ENCODE measurements at regions not wholly inside any gene's neighbourhood (a gene's known extent, or its start where the extent isn't known, plus 50 kb on each side); places are given as distances from the start of the nearest gene placed in this dataset.
"Not testable (repeated sequence)": the region's sequence is repeated elsewhere in the genome, so short reads cannot be mapped to it uniquely, and the experiment has no call there.

DNA sequence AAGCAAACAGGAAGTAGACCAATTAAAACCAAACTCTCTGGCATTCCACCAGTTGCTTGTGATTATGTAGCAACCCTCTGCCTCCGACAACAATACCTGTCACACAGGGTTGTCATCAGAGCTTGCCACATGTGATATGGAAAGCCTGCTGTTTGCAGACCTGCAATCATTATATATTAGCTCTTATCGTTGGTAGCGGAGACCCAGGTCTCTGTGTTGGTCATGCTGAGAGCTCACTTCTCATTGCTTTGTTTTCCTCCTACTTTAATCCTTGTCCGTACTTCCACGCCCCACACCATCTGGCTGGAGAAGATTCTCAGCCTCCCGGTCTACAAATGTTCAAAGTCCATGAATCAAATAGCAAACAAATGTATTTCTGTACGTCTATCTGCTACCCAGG, 4225.6 kb upstream of the OR11H1 start:
- intact Hi-C loops (cut with micrococcal nuclease; ENCODE audit: unreplicated experiment); H3K4me1 ChIP-seq (ENCODE audit: insufficient read depth, low read length): not testable (repeated sequence)

DNA sequence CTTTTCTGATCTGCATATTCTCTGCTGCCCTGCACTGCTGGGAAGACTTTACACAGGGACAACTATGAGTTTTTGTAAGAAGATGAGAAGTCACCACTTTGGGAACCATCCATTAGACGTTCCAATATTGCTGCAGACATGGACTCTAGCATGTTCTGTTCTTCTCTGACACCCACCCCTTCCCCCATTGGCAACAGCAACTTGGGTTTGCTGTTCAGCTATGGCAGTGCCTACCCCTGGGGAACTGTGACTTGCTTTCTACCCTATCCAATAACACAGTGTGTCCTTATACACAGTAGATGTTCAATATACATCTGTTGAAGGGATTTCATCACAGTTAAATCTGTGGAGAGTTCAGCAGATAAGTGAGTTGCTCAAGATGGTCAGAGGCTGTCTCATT, 4225.1 kb upstream of the OR11H1 start:
- H3K9me3 ChIP-seq (ENCODE audit: low read length): peaks cover 78% of the 10 kb centered on the region
- H3K9ac ChIP-seq (ENCODE audit: insufficient read depth, low read depth, low read length); H2AFZ ChIP-seq (ENCODE audit: low read length); H4K20me1 ChIP-seq (ENCODE audit: insufficient read depth, low read length); H3K36me3 ChIP-seq (replicated peaks in 1 of 2; ENCODE audit: control insufficient read depth in 1 of 2, insufficient read depth in 2 of 2, low read length in 2 of 2); intact Hi-C loops (cut with micrococcal nuclease; ENCODE audit: unreplicated experiment); H3K4me1 ChIP-seq (ENCODE audit: insufficient read depth, low read length); DNase-seq (ENCODE audit: low spot score); ATAC-seq; in situ Hi-C loops (cut with HindIII; ENCODE audit: extremely low pct_ligation_motif_present, low pct_unique_long_range_greater_than_20kb); BruUV-seq (replicated peaks); H3K27ac ChIP-seq (ENCODE audit: extremely low read length, insufficient read depth, low read length); H3K4me2 ChIP-seq (ENCODE audit: low read depth, low read length); POLR2A ChIA-PET; H3K27me3 ChIP-seq (ENCODE audit: control insufficient read depth in 1 of 2, insufficient read depth in 2 of 2, low read length in 2 of 2); FAIRE-seq; CTCF ChIA-PET (ENCODE audit: low intra/inter-chr PET ratio, low total read pairs); H3K79me2 ChIP-seq (ENCODE audit: insufficient read depth, low read length); H3K4me3 ChIP-seq (replicated peaks in 1 of 3; ENCODE audit: insufficient read depth in 1 of 3, low read depth in 2 of 3, low read length in 3 of 3): not testable (repeated sequence)
- WGBS (ENCODE audit: low lambda C conversion rate): 14% methylated on average over 1 of the region's 1 CpG

More for the DNA sequence above, 4225.6 kb upstream of the OR11H1 start:
- BruUV-seq (replicated peaks); H4K20me1 ChIP-seq (ENCODE audit: insufficient read depth, low read length); H3K9ac ChIP-seq (ENCODE audit: insufficient read depth, low read depth, low read length); H3K27me3 ChIP-seq (ENCODE audit: control insufficient read depth in 1 of 2, insufficient read depth in 2 of 2, low read length in 2 of 2); POLR2A ChIA-PET; FAIRE-seq; ATAC-seq; DNase-seq (ENCODE audit: low spot score); H3K4me3 ChIP-seq (replicated peaks in 1 of 3; ENCODE audit: insufficient read depth in 1 of 3, low read depth in 2 of 3, low read length in 3 of 3); in situ Hi-C loops (cut with HindIII; ENCODE audit: extremely low pct_ligation_motif_present, low pct_unique_long_range_greater_than_20kb); CTCF ChIA-PET (ENCODE audit: low intra/inter-chr PET ratio, low total read pairs); H3K27ac ChIP-seq (ENCODE audit: extremely low read length, insufficient read depth, low read length); H3K36me3 ChIP-seq (replicated peaks in 1 of 2; ENCODE audit: control insufficient read depth in 1 of 2, insufficient read depth in 2 of 2, low read length in 2 of 2); H3K79me2 ChIP-seq (ENCODE audit: insufficient read depth, low read length); H2AFZ ChIP-seq (ENCODE audit: low read length); H3K4me2 ChIP-seq (ENCODE audit: low read depth, low read length): not testable (repeated sequence)
- H3K9me3 ChIP-seq (ENCODE audit: low read length): peaks cover 79% of the 10 kb centered on the region
- WGBS (ENCODE audit: low lambda C conversion rate): 4% methylated on average over 6 of the region's 7 CpGs

DNA sequence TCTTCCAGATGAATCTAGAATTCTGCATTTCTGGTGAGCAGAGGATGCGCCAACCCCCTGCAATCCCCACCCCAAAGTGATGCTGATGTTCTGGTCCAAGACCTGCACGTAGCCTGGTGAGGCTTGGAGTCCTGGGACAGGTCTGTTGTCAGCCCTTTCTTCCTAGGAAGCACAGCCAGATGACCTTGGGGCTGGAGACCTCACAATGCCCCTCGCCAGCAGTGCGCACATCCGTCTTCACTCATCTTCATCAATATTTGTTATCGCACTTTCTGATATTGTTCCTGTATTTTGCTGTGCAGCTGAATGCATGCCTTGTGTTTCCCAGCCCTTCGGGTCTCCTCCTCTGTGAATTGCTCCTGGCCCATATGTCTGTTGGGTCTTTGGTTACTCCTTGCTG, 4222.8 kb upstream of the OR11H1 start:
- DNase-seq (ENCODE audit: low spot score); POLR2A ChIA-PET; ATAC-seq; H4K20me1 ChIP-seq (ENCODE audit: insufficient read depth, low read length); intact Hi-C loops (cut with micrococcal nuclease; ENCODE audit: unreplicated experiment); H3K79me2 ChIP-seq (ENCODE audit: insufficient read depth, low read length); FAIRE-seq; H3K4me2 ChIP-seq (ENCODE audit: low read depth, low read length); CTCF ChIA-PET (ENCODE audit: low intra/inter-chr PET ratio, low total read pairs); H3K4me1 ChIP-seq (ENCODE audit: insufficient read depth, low read length); BruUV-seq (replicated peaks); H3K9ac ChIP-seq (ENCODE audit: insufficient read depth, low read depth, low read length); H3K27ac ChIP-seq (ENCODE audit: extremely low read length, insufficient read depth, low read length); H2AFZ ChIP-seq (ENCODE audit: low read length); H3K36me3 ChIP-seq (replicated peaks in 1 of 2; ENCODE audit: control insufficient read depth in 1 of 2, insufficient read depth in 2 of 2, low read length in 2 of 2); H3K4me3 ChIP-seq (replicated peaks in 1 of 3; ENCODE audit: insufficient read depth in 1 of 3, low read depth in 2 of 3, low read length in 3 of 3); H3K27me3 ChIP-seq (ENCODE audit: control insufficient read depth in 1 of 2, insufficient read depth in 2 of 2, low read length in 2 of 2); in situ Hi-C loops (cut with HindIII; ENCODE audit: extremely low pct_ligation_motif_present, low pct_unique_long_range_greater_than_20kb): not testable (repeated sequence)
- peaks cover 84% of the 10 kb centered on the region for H3K9me3 ChIP-seq (ENCODE audit: low read length)
- WGBS (ENCODE audit: low lambda C conversion rate): 41% methylated on average over 7 of the region's 7 CpGs

DNA sequence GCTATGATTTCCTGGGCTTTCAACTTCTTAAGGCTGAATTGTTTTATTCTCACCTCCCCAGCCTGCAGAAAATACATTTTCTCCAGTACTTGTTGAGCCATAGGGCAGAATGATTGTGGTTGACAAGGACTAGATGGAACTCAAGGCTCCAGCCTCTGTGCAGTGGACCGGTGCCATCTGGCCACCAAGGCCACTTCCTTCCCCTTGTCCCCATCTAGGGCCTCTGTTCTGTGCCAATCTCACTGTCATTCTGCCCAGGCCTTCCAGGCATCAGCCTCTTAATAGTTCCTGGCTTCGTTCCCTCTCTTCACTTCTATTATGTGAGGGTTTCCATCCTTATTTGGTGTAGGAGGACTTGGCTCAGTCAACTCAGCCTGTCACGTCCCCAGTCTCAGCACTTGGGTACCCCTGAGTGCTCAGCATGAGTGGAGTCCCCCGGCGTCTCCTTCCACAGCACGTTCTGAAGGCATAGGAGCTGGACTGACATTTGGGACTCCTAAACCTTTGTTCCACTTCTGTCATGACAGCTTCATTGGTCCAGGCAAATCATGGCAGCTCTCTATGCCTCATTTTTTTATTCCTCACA, 4221.0 kb upstream of the OR11H1 start:
- H3K27me3 ChIP-seq (ENCODE audit: control insufficient read depth in 1 of 2, insufficient read depth in 2 of 2, low read length in 2 of 2); CTCF ChIA-PET (ENCODE audit: low intra/inter-chr PET ratio, low total read pairs); H3K4me2 ChIP-seq (ENCODE audit: low read depth, low read length); H2AFZ ChIP-seq (ENCODE audit: low read length); BruUV-seq (replicated peaks); H3K27ac ChIP-seq (ENCODE audit: extremely low read length, insufficient read depth, low read length); H3K9ac ChIP-seq (ENCODE audit: insufficient read depth, low read depth, low read length); intact Hi-C loops (cut with micrococcal nuclease; ENCODE audit: unreplicated experiment); H3K36me3 ChIP-seq (replicated peaks in 1 of 2; ENCODE audit: control insufficient read depth in 1 of 2, insufficient read depth in 2 of 2, low read length in 2 of 2); ATAC-seq; DNase-seq (ENCODE audit: low spot score); POLR2A ChIA-PET; H3K4me1 ChIP-seq (ENCODE audit: insufficient read depth, low read length); FAIRE-seq; in situ Hi-C loops (cut with HindIII; ENCODE audit: extremely low pct_ligation_motif_present, low pct_unique_long_range_greater_than_20kb); H3K4me3 ChIP-seq (replicated peaks in 1 of 3; ENCODE audit: insufficient read depth in 1 of 3, low read depth in 2 of 3, low read length in 3 of 3); H3K79me2 ChIP-seq (ENCODE audit: insufficient read depth, low read length); H4K20me1 ChIP-seq (ENCODE audit: insufficient read depth, low read length): not testable (repeated sequence)
- 15% methylated on average over 6 of the region's 6 CpGs for WGBS (ENCODE audit: low lambda C conversion rate)
- H3K9me3 ChIP-seq (ENCODE audit: low read length): peaks cover 96% of the 10 kb centered on the region
